HEK293T (cell line): ENCODE measurements at regions not wholly inside any gene's neighbourhood (a gene's known extent, or its start where the extent isn't known, plus 50 kb on each side); places are given as distances from the start of the nearest gene placed in this dataset.
"Not testable (repeated sequence)": the region's sequence is repeated elsewhere in the genome, so short reads cannot be mapped to it uniquely, and the experiment has no call there.

ENCODE experiments used
- CTCF ChIA-PET: fragments of 350-600 bp; formaldehyde crosslinking; extraction: SDS; loops from one replicate; lab custom pipeline; 2021; ENCODE audit warnings: antibody characterized with exemption, inconsistent platforms; lab: Yijun Ruan, JAX
- POLR2A ChIA-PET: fragments of 350-600 bp; formaldehyde crosslinking; extraction: SDS; loops from one replicate; lab custom pipeline; 2020; ENCODE audit warnings: antibody characterized with exemption, inconsistent platforms; lab: Yijun Ruan, JAX
- DNase-seq: peaks from one replicate; pipeline ENCODE4 v3.0.0; 2012; ENCODE audit warnings: mixed read lengths; ENCODE audit errors: extremely low spot score
- ARNT ChIP-seq: fragments of 450-650 bp; IDR thresholded peaks from 2 replicates; pipeline ENCODE4 v1.6.1; 2017; ENCODE audit warnings: mild to moderate bottlenecking
- BHLHE40 ChIP-seq: fragments of 450-650 bp; IDR thresholded peaks from 2 replicates; pipeline ENCODE4 v1.6.1; 2016; ENCODE audit warnings: mild to moderate bottlenecking, moderate library complexity, borderline replicate concordance
- CTBP1 ChIP-seq: fragments of 450-650 bp; IDR thresholded peaks from 2 replicates; pipeline ENCODE4 v1.6.1; 2016; ENCODE audit warnings: borderline replicate concordance
- ELF4 ChIP-seq: fragments of 450-650 bp; IDR thresholded peaks from 2 replicates; pipeline ENCODE4 v1.6.1; 2017; ENCODE audit warnings: antibody characterized with exemption
- FOXA1 ChIP-seq: fragments of 450-650 bp; IDR thresholded peaks from 2 replicates; pipeline ENCODE4 v1.6.1; 2016; ENCODE audit warnings: mild to moderate bottlenecking
- FOXK2 ChIP-seq: fragments of 450-650 bp; IDR thresholded peaks from 2 replicates; pipeline ENCODE4 v1.6.1; 2016; ENCODE audit warnings: mild to moderate bottlenecking
- FOXM1 ChIP-seq: fragments of 450-650 bp; IDR thresholded peaks from 2 replicates; pipeline ENCODE4 v1.6.1; 2017; ENCODE audit warnings: mild to moderate bottlenecking, borderline replicate concordance
- HDGF ChIP-seq: fragments of 450-650 bp; IDR thresholded peaks from 2 replicates; pipeline ENCODE4 v1.6.1; 2017; ENCODE audit warnings: antibody characterized with exemption, borderline replicate concordance
- L3MBTL2 ChIP-seq: fragments of 450-650 bp; conservative IDR thresholded peaks from 2 replicates; pipeline ENCODE4 v1.6.1; 2016; ENCODE audit warnings: mild to moderate bottlenecking
- LEF1 ChIP-seq: fragments of 450-650 bp; IDR thresholded peaks from 2 replicates; pipeline ENCODE4 v1.6.1; 2017; ENCODE audit warnings: mild to moderate bottlenecking, borderline replicate concordance
- NFRKB ChIP-seq: fragments of 450-650 bp; IDR thresholded peaks from 2 replicates; pipeline ENCODE4 v1.6.1; 2016; ENCODE audit warnings: mild to moderate bottlenecking, moderate library complexity
- PKNOX1 ChIP-seq: fragments of 450-650 bp; IDR thresholded peaks from 2 replicates; pipeline ENCODE4 v1.6.1; 2016
- SP1 ChIP-seq: fragments of 450-650 bp; IDR thresholded peaks from 2 replicates; pipeline ENCODE4 v1.6.1; 2017
- SUZ12 ChIP-seq: fragments of 450-650 bp; IDR thresholded peaks from 2 replicates; pipeline ENCODE4 v1.6.1; 2016; ENCODE audit warnings: mild to moderate bottlenecking
- TARDBP ChIP-seq: fragments of 450-650 bp; IDR thresholded peaks from 2 replicates; pipeline ENCODE4 v1.6.1; 2016
- ZNF384 ChIP-seq: fragments of 450-650 bp; IDR thresholded peaks from 2 replicates; pipeline ENCODE4 v1.6.1; 2016

GRCh38 chr6:14559746-14560536, 442.4 kb downstream of the CD83 start:
- ChIA-PET POLR2A (no interaction called here), CTCF (no interaction called here)
- DNase-seq: no peak
- TF ChIP-seq FOXM1: no peak
- TF ChIP-seq SP1: no peak
- TF ChIP-seq BHLHE40: no peak

- CTCF ChIA-PET, POLR2A ChIA-PET, DNase-seq: not testable (repeated sequence)
These were observed 444.0 kb downstream of the CD83 start for GRCh38 chr6:14561563-14561962.

GRCh38 chr6:14567842-14568241, 450.3 kb downstream of the CD83 start:
- no peak for DNase-seq
- POLR2A ChIA-PET: no interaction called here
- TF ChIP-seq NFRKB (no peak), SP1 (no peak), FOXM1 (no peak), BHLHE40 (no peak), PKNOX1 (no peak), LEF1 (no peak), FOXK2 (no peak), ZNF384 (no peak), CTBP1 (no peak), ARNT (no peak)
- CTCF ChIA-PET: no interaction called here

GRCh38 chr6:14569394-14569793, 451.8 kb downstream of the CD83 start:
- POLR2A ChIA-PET: no interaction called here
- no peak for TF ChIP-seq ELF4
- no peak for TF ChIP-seq CTBP1
- TF ChIP-seq PKNOX1: no peak
- TF ChIP-seq ZNF384: no peak
- no peak for DNase-seq
- CTCF ChIA-PET: interaction anchor here (0.7 kb wide), 1 partner anchor 446 kb away, joined by 3 read pairs; no protein-coding TSS in a partner anchor

- POLR2A ChIA-PET, DNase-seq, CTCF ChIA-PET: not testable (repeated sequence)
These were observed 452.3 kb downstream of the CD83 start for GRCh38 chr6:14569874-14570273.

- no peak for DNase-seq
- ChIA-PET CTCF (no interaction called here), POLR2A (no interaction called here)
- TF ChIP-seq L3MBTL2: no peak
- no peak for TF ChIP-seq ELF4
- TF ChIP-seq ARNT: no peak
- TF ChIP-seq NFRKB: no peak
- no peak for TF ChIP-seq FOXM1
- TF ChIP-seq CTBP1: no peak
- no peak for TF ChIP-seq SUZ12
- no peak for TF ChIP-seq FOXK2
These were observed 453.4 kb downstream of the CD83 start for GRCh38 chr6:14571001-14571400.

GRCh38 chr6:14571746-14572145, 454.2 kb downstream of the CD83 start:
- POLR2A ChIA-PET: no interaction called here
- no peak for DNase-seq
- CTCF ChIA-PET: no interaction called here
- TF ChIP-seq PKNOX1 (no peak), FOXK2 (no peak), HDGF (no peak), SP1 (no peak), FOXA1 (no peak), NFRKB (no peak), TARDBP (no peak), ARNT (no peak), LEF1 (no peak), L3MBTL2 (no peak), FOXM1 (no peak), CTBP1 (no peak), ELF4 (no peak)
